Rectal smooth muscle tissue (tissue), 1 donor: ENCODE measurements at regions not wholly inside any gene's neighbourhood (a gene's known extent, or its start where the extent isn't known, plus 50 kb on each side); places are given as distances from the start of the nearest gene placed in this dataset.
A peak's percentile ranks its signal among the peaks of the same experiment; 100 is the strongest.

Experiments used
- H3K27ac ChIP-seq: one replicate; pipeline ENCODE4 v1.7.0; 2013; ENCODE audit warnings: low read depth, low read length, inconsistent platforms
- H3K27me3 ChIP-seq: one replicate; pipeline ENCODE4 v1.7.0; 2013; ENCODE audit warnings: low read length; ENCODE audit not compliant: control insufficient read depth, insufficient read depth
- H3K36me3 ChIP-seq: one replicate; pipeline ENCODE4 v1.7.0; 2013; ENCODE audit warnings: low read length; ENCODE audit not compliant: control insufficient read depth, insufficient read depth
- H3K4me1 ChIP-seq: one replicate; pipeline ENCODE4 v1.7.0; 2013; ENCODE audit warnings: low read length; ENCODE audit not compliant: control insufficient read depth, insufficient read depth
- H3K4me3 ChIP-seq: one replicate; pipeline ENCODE4 v1.7.0; 2013; ENCODE audit warnings: low read length
- H3K9ac ChIP-seq: one replicate; pipeline ENCODE4 v1.7.0; 2013; ENCODE audit warnings: low read length

- no peak overlapping the region for H3K9ac ChIP-seq
- H3K36me3 ChIP-seq = no peaks in the 10 kb centered on the region
- H3K4me3 ChIP-seq = peak overlapping the region; percentile 49
- no peaks in the 10 kb centered on the region for H3K4me1 ChIP-seq
- H3K27me3 ChIP-seq = no peaks in the 10 kb centered on the region
- peak overlapping the region; percentile 78 for H3K27ac ChIP-seq
Observed at GRCh38 chr7:12111422-12112405, 99.4 kb upstream of the TMEM106B start.

GRCh38 chr7:12117170-12117569 lies 93.9 kb upstream of the TMEM106B start:
- H3K27me3 ChIP-seq = no peaks in the 10 kb centered on the region
- H3K4me1 ChIP-seq = no peaks in the 10 kb centered on the region
- no peaks in the 10 kb centered on the region for H3K36me3 ChIP-seq
- H3K9ac ChIP-seq = no peak overlapping the region
- no peak overlapping the region for H3K4me3 ChIP-seq
- no peak overlapping the region for H3K27ac ChIP-seq

- H3K4me1 ChIP-seq = no peaks in the 10 kb centered on the region
- no peaks in the 10 kb centered on the region for H3K27me3 ChIP-seq
- no peaks in the 10 kb centered on the region for H3K36me3 ChIP-seq
- no peak overlapping the region for H3K4me3 ChIP-seq
- H3K27ac ChIP-seq = no peak overlapping the region
- no peak overlapping the region for H3K9ac ChIP-seq
Observed at GRCh38 chr7:12119620-12120303, 91.3 kb upstream of the TMEM106B start.

GRCh38 chr7:12120632-12121031 lies 90.5 kb upstream of the TMEM106B start:
- Histone ChIP-seq H3K27me3 (no peaks in the 10 kb centered on the region), H3K9ac (no peak overlapping the region), H3K36me3 (no peaks in the 10 kb centered on the region), H3K4me3 (no peak overlapping the region), H3K27ac (no peak overlapping the region), H3K4me1 (no peaks in the 10 kb centered on the region)

GRCh38 chr7:12123172-12123571 lies 87.9 kb upstream of the TMEM106B start:
- Histone ChIP-seq H3K9ac (no peak overlapping the region), H3K27ac (no peak overlapping the region), H3K27me3 (no peaks in the 10 kb centered on the region), H3K4me3 (no peak overlapping the region), H3K4me1 (no peaks in the 10 kb centered on the region), H3K36me3 (no peaks in the 10 kb centered on the region)

- no peaks in the 10 kb centered on the region for H3K36me3 ChIP-seq
- no peaks in the 10 kb centered on the region for H3K4me1 ChIP-seq
- H3K9ac ChIP-seq = no peak overlapping the region
- H3K27me3 ChIP-seq = no peaks in the 10 kb centered on the region
- no peak overlapping the region for H3K4me3 ChIP-seq
- no peak overlapping the region for H3K27ac ChIP-seq
Observed at GRCh38 chr7:12124028-12124427, 87.1 kb upstream of the TMEM106B start.

- no peak overlapping the region for H3K27ac ChIP-seq
- H3K4me1 ChIP-seq = no peaks in the 10 kb centered on the region
- no peak overlapping the region for H3K4me3 ChIP-seq
- H3K36me3 ChIP-seq = no peaks in the 10 kb centered on the region
- H3K9ac ChIP-seq = no peak overlapping the region
- H3K27me3 ChIP-seq = no peaks in the 10 kb centered on the region
Observed at GRCh38 chr7:12127455-12127854, 83.6 kb upstream of the TMEM106B start.

GRCh38 chr7:12130609-12131008 lies 80.5 kb upstream of the TMEM106B start:
- H3K27me3 ChIP-seq = no peaks in the 10 kb centered on the region
- H3K36me3 ChIP-seq = no peaks in the 10 kb centered on the region
- H3K4me1 ChIP-seq = no peaks in the 10 kb centered on the region
- H3K9ac ChIP-seq = no peak overlapping the region
- H3K4me3 ChIP-seq = no peak overlapping the region
- no peak overlapping the region for H3K27ac ChIP-seq

GRCh38 chr7:12131122-12131521 lies 80.0 kb upstream of the TMEM106B start:
- Histone ChIP-seq H3K27me3 (no peaks in the 10 kb centered on the region), H3K4me1 (no peaks in the 10 kb centered on the region), H3K27ac (no peak overlapping the region), H3K9ac (no peak overlapping the region), H3K36me3 (no peaks in the 10 kb centered on the region), H3K4me3 (no peak overlapping the region)

- H3K36me3 ChIP-seq = no peaks in the 10 kb centered on the region
- no peaks in the 10 kb centered on the region for H3K27me3 ChIP-seq
- H3K9ac ChIP-seq = no peak overlapping the region
- H3K27ac ChIP-seq = no peak overlapping the region
- no peaks in the 10 kb centered on the region for H3K4me1 ChIP-seq
- no peak overlapping the region for H3K4me3 ChIP-seq
Observed at GRCh38 chr7:12133865-12134264, 77.2 kb upstream of the TMEM106B start.

- Histone ChIP-seq H3K9ac (no peak overlapping the region), H3K36me3 (no peaks in the 10 kb centered on the region), H3K27me3 (no peaks in the 10 kb centered on the region), H3K4me3 (no peak overlapping the region), H3K4me1 (no peaks in the 10 kb centered on the region), H3K27ac (no peak overlapping the region)
Observed at GRCh38 chr7:12136523-12136922, 74.6 kb upstream of the TMEM106B start.

- Histone ChIP-seq H3K27ac (no peak overlapping the region), H3K27me3 (no peaks in the 10 kb centered on the region), H3K36me3 (no peaks in the 10 kb centered on the region), H3K9ac (no peak overlapping the region), H3K4me1 (no peaks in the 10 kb centered on the region), H3K4me3 (no peak overlapping the region)
Observed at GRCh38 chr7:12137283-12137682, 73.8 kb upstream of the TMEM106B start.
